ENCODE measurements at regions not wholly inside any gene's neighbourhood (a gene's known extent, or its start where the extent isn't known, plus 50 kb on each side); places are given as distances from the start of the nearest gene placed in this dataset.

- TF ChIP-seq RFX5 (IDR thresholded peaks at IDR 0.05), result no peak
- no peak for TF ChIP-seq CTCF (IDR thresholded peaks at IDR 0.05)
- no peak for TF ChIP-seq RAD21 (conservative IDR thresholded peaks at IDR 0.05 in 1 of 2, IDR thresholded peaks at IDR 0.05 in 1 of 2)
- no peak for TF ChIP-seq ATOH8 (CRISPR knock-in tag; IDR thresholded peaks at IDR 0.05; ENCODE audit: low read depth)
- no peak for TF ChIP-seq REST (IDR thresholded peaks at IDR 0.05)
- TF ChIP-seq USF2 (IDR thresholded peaks at IDR 0.05), result no peak
- TF ChIP-seq CHD2 (IDR thresholded peaks at IDR 0.05; ENCODE audit: low read length, partially characterized antibody), result no peak
- no peak for TF ChIP-seq ZFP36 (IDR thresholded peaks at IDR 0.05; ENCODE audit: borderline replicate concordance, partially characterized antibody)
- TF ChIP-seq RCOR1 (IDR thresholded peaks at IDR 0.05; ENCODE audit: low read depth, low read length), result no peak
Measured at GRCh38 chr17:52721910-52722309, 563.4 kb upstream of the CA10 start.

Data from A549 (cell line).